T-cell (primary cell): ENCODE measurements at regions not wholly inside any gene's neighbourhood (a gene's known extent, or its start where the extent isn't known, plus 50 kb on each side); places are given as distances from the start of the nearest gene placed in this dataset.

Experiments
- ATAC-seq, 4 experiments: fragments of 200-7000 bp in 3 of 4; fragments of 150-1000 bp in 1 of 4; cut with Tn5 transposase; replicated peaks in 1 of 4; 1 replicate in 3 of 4; 2 replicates in 1 of 4; pipeline ENCODE4 v1.10.0; 2021; ENCODE audit warnings: moderate library complexity in 3 of 4, mild to moderate bottlenecking in 2 of 4, moderate number of reproducible peaks in 1 of 4
- CTCF ChIA-PET, 2 donors: fragments of 300-600 bp; sonication (Branson Sonifier 250); formaldehyde crosslinking; loops; one replicate each; lab custom pipeline; 2022; ENCODE audit warnings: antibody characterized with exemption in 2 of 2; lab: Charles Lee
- POLR2A ChIA-PET, 2 donors: fragments of 300-600 bp; sonication (Branson Sonifier 250); formaldehyde crosslinking; loops; one replicate each; lab custom pipeline; 2022; ENCODE audit warnings: antibody characterized with exemption in 2 of 2; lab: Charles Lee
- DNase-seq, 35 experiments: peaks; one replicate each; pipeline versions ENCODE4 v3.0.0 to v3.0.0-alpha.2; 2013 to 2023
- H3K27ac ChIP-seq: one replicate; pipeline ENCODE4 v1.5.1; 2013; ENCODE audit warnings: low read length
- H3K27me3 ChIP-seq, 2 experiments: replicated peaks in 1 of 2; 1 replicate in 1 of 2; 2 replicates in 1 of 2; pipeline versions ENCODE4 v1.6.1 to v1.7.0; 2013; ENCODE audit warnings: low read length in 1 of 2, mixed read lengths in 1 of 2; ENCODE audit not compliant: control insufficient read depth in 2 of 2, insufficient read depth in 2 of 2; ENCODE audit errors: extremely low read depth in 1 of 2
- H3K36me3 ChIP-seq, 2 donors: 1 replicate in 1 of 2; 2 replicates in 1 of 2; pipeline versions ENCODE4 v1.6.1 to v1.7.0; 2013; ENCODE audit warnings: low read length in 1 of 2; ENCODE audit not compliant: control insufficient read depth in 2 of 2, insufficient read depth in 1 of 2; ENCODE audit errors: extremely low read depth in 1 of 2
- H3K4me1 ChIP-seq, 2 experiments: 1 replicate in 1 of 2; 2 replicates in 1 of 2; pipeline versions ENCODE4 v1.6.1 to v1.7.0; 2013; ENCODE audit warnings: low read length in 2 of 2, mixed read lengths in 1 of 2; ENCODE audit not compliant: insufficient read depth in 2 of 2, control insufficient read depth in 1 of 2; ENCODE audit errors: extremely low read depth in 1 of 2
- H3K4me3 ChIP-seq, 2 donors: 1 replicate in 1 of 2; 2 replicates in 1 of 2; pipeline versions ENCODE4 v1.5.1 to v1.7.0; 2013; ENCODE audit warnings: mild to moderate bottlenecking in 2 of 2, low read length in 1 of 2, moderate library complexity in 1 of 2; ENCODE audit not compliant: control insufficient read depth in 1 of 2; ENCODE audit errors: extremely low read depth in 1 of 2
- H3K9me3 ChIP-seq: 2 replicates; pipeline ENCODE4 v1.7.0; 2013
- H3K27ac Mint-ChIP-seq, 2 donors: one replicate each; pipeline ENCODE4 v1.8.0; 2020 to 2021; ENCODE audit warnings: mild to moderate bottlenecking in 2 of 2, mixed read lengths in 2 of 2
- H3K27me3 Mint-ChIP-seq, 2 donors: one replicate each; pipeline ENCODE4 v1.8.0; 2021 to 2022; ENCODE audit warnings: mixed read lengths in 2 of 2
- H3K36me3 Mint-ChIP-seq: one replicate; pipeline ENCODE4 v1.8.0; 2021; ENCODE audit warnings: mixed read lengths
- H3K4me1 Mint-ChIP-seq, 3 donors: one replicate each; pipeline ENCODE4 v1.8.0; 2020 to 2022; ENCODE audit warnings: mixed read lengths in 3 of 3, mild to moderate bottlenecking in 1 of 3
- H3K4me3 Mint-ChIP-seq, 3 donors: one replicate each; pipeline ENCODE4 v1.8.0; 2020 to 2022; ENCODE audit warnings: mild to moderate bottlenecking in 3 of 3, mixed read lengths in 3 of 3, moderate library complexity in 3 of 3
- H3K9me3 Mint-ChIP-seq, 3 donors: one replicate each; pipeline ENCODE4 v1.8.0; 2020 to 2022; ENCODE audit warnings: mixed read lengths in 3 of 3
- WGBS: methylation state at CpG from one replicate; pipeline ENCODE4 v1.1.5; 2013; ENCODE audit warnings: missing lambda C conversion rate; ENCODE audit not compliant: insufficient coverage; 5-methylcytosine and 5-hydroxymethylcytosine counted together

- no peaks in the 10 kb centered on the region for H3K4me1 ChIP-seq
- no peak for ATAC-seq
- ChIA-PET CTCF (no interaction called here), POLR2A (no interaction called here)
- no peaks in the 10 kb centered on the region for H3K27me3 ChIP-seq
- no peaks in the 10 kb centered on the region for H3K36me3 ChIP-seq
- no peaks in the 10 kb centered on the region for H3K36me3 Mint-ChIP-seq
- no peak overlapping the region for H3K27ac ChIP-seq
- no peak overlapping the region for H3K27ac Mint-ChIP-seq
- peaks cover 0 to 7% (median 3%) of the 10 kb centered on the region in 3 donors for H3K9me3 Mint-ChIP-seq
- peaks cover 0 to 3% of the 10 kb centered on the region in 2 donors for H3K27me3 Mint-ChIP-seq
- H3K4me3 Mint-ChIP-seq, result no peak overlapping the region
- WGBS, result 100% methylated on average over 1 of the region's 2 CpGs
- H3K4me1 Mint-ChIP-seq, result no peaks in the 10 kb centered on the region
- H3K4me3 ChIP-seq, result no peak overlapping the region
- H3K9me3 ChIP-seq, result no peaks in the 10 kb centered on the region
- DNase-seq, result no peak
These were observed 287.1 kb downstream of the SQOR start for GRCh38 chr15:45921978-45922377.

- H3K36me3 ChIP-seq, result no peaks in the 10 kb centered on the region
- ChIA-PET POLR2A (interaction anchor here in 1 of 2 donors (0.6 kb wide), 1 partner anchor 1798 kb away, joined by 3 read pairs; no protein-coding TSS in a partner anchor), CTCF (interaction anchor here in 1 of 2 donors (0.5 kb wide), 1 partner anchor 112 kb away, joined by 3 read pairs; no protein-coding TSS in a partner anchor)
- no peak overlapping the region for H3K27ac ChIP-seq
- 100% methylated on average over 2 of the region's 5 CpGs for WGBS
- no peaks in the 10 kb centered on the region for H3K9me3 ChIP-seq
- peaks cover 0 to 7% of the 10 kb centered on the region in 2 donors for H3K27me3 Mint-ChIP-seq
- ATAC-seq (no peak), DNase-seq (no peak)
- H3K4me1 Mint-ChIP-seq, result no peaks in the 10 kb centered on the region
- H3K4me3 Mint-ChIP-seq, result no peak overlapping the region
- no peaks in the 10 kb centered on the region for H3K9me3 Mint-ChIP-seq
- no peak overlapping the region for H3K27ac Mint-ChIP-seq
- no peaks in the 10 kb centered on the region for H3K36me3 Mint-ChIP-seq
- H3K4me3 ChIP-seq, result no peak overlapping the region
- peaks cover 0 to 3% of the 10 kb centered on the region in 2 experiments for H3K27me3 ChIP-seq
- no peaks in the 10 kb centered on the region for H3K4me1 ChIP-seq
These were observed 306.5 kb downstream of the SQOR start for GRCh38 chr15:45941367-45941766.

- H3K27me3 ChIP-seq, result peaks cover 0 to 3% of the 10 kb centered on the region in 2 experiments
- Mint-ChIP-seq H3K27me3 (peaks cover 0 to 3% of the 10 kb centered on the region in 2 donors), H3K4me1 (no peaks in the 10 kb centered on the region), H3K4me3 (no peak overlapping the region), H3K9me3 (no peaks in the 10 kb centered on the region), H3K27ac (no peak overlapping the region), H3K36me3 (no peaks in the 10 kb centered on the region)
- CTCF ChIA-PET, result no interaction called here
- H3K4me3 ChIP-seq, result no peak overlapping the region
- WGBS, result 33% methylated on average over 1 of the region's 4 CpGs
- DNase-seq (no peak), ATAC-seq (no peak)
- no peak overlapping the region for H3K27ac ChIP-seq
- POLR2A ChIA-PET, result no interaction called here
- no peaks in the 10 kb centered on the region for H3K36me3 ChIP-seq
- no peaks in the 10 kb centered on the region for H3K4me1 ChIP-seq
- H3K9me3 ChIP-seq, result no peaks in the 10 kb centered on the region
These were observed 308.4 kb downstream of the SQOR start for GRCh38 chr15:45943240-45943639.

GRCh38 chr15:45946111-45946510, 311.3 kb downstream of the SQOR start:
- CTCF ChIA-PET, result no interaction called here
- no peaks in the 10 kb centered on the region for H3K9me3 ChIP-seq

GRCh38 chr15:45948181-45948621, 313.4 kb downstream of the SQOR start:
- Histone ChIP-seq H3K4me1 (no peaks in the 10 kb centered on the region), H3K27ac (no peak overlapping the region), H3K27me3 (no peaks in the 10 kb centered on the region), H3K9me3 (no peaks in the 10 kb centered on the region), H3K4me3 (no peak overlapping the region), H3K36me3 (no peaks in the 10 kb centered on the region)
- Mint-ChIP-seq H3K9me3 (peaks cover 3 to 7% (median 5%) of the 10 kb centered on the region in 3 donors), H3K27me3 (peaks cover 1 to 3% of the 10 kb centered on the region in 2 donors), H3K4me3 (no peak overlapping the region), H3K27ac (no peak overlapping the region), H3K4me1 (no peaks in the 10 kb centered on the region), H3K36me3 (no peaks in the 10 kb centered on the region)
- WGBS, result no CpG with 5 or more reads among the region's 3 CpGs
- ATAC-seq, result no peak
- ChIA-PET POLR2A (no interaction called here), CTCF (no interaction called here)
- DNase-seq, result no peak

More at GRCh38 chr15:45946111-45946510, 311.3 kb downstream of the SQOR start:
- peaks cover 1 to 3% of the 10 kb centered on the region in 2 donors for H3K27me3 Mint-ChIP-seq
- no peaks in the 10 kb centered on the region for H3K36me3 Mint-ChIP-seq
- no peak overlapping the region for H3K27ac Mint-ChIP-seq
- H3K4me1 ChIP-seq, result no peaks in the 10 kb centered on the region
- no peak overlapping the region for H3K4me3 Mint-ChIP-seq
- no peaks in the 10 kb centered on the region for H3K4me1 Mint-ChIP-seq
- H3K4me3 ChIP-seq, result no peak overlapping the region
- DNase-seq (no peak), ATAC-seq (no peak)
- no peaks in the 10 kb centered on the region for H3K36me3 ChIP-seq
- POLR2A ChIA-PET, result no interaction called here
- no peak overlapping the region for H3K27ac ChIP-seq
- no peaks in the 10 kb centered on the region for H3K27me3 ChIP-seq
- H3K9me3 Mint-ChIP-seq, result peaks cover 3 to 7% (median 5%) of the 10 kb centered on the region in 3 donors

GRCh38 chr15:45958924-45959323, 324.1 kb downstream of the SQOR start:
- Mint-ChIP-seq H3K27me3 (peaks cover 1 to 10% of the 10 kb centered on the region in 2 donors), H3K4me3 (no peak overlapping the region), H3K4me1 (no peaks in the 10 kb centered on the region), H3K36me3 (no peaks in the 10 kb centered on the region), H3K27ac (no peak overlapping the region), H3K9me3 (peaks cover 6 to 49% (median 17%) of the 10 kb centered on the region in 3 donors)
- no peaks in the 10 kb centered on the region for H3K27me3 ChIP-seq
- H3K36me3 ChIP-seq, result no peaks in the 10 kb centered on the region
- CTCF ChIA-PET, result no interaction called here
- no peaks in the 10 kb centered on the region for H3K4me1 ChIP-seq
- no peaks in the 10 kb centered on the region for H3K9me3 ChIP-seq
- ATAC-seq, result no peak
- H3K27ac ChIP-seq, result no peak overlapping the region
- no peak overlapping the region for H3K4me3 ChIP-seq
- POLR2A ChIA-PET, result no interaction called here
- no CpG with 5 or more reads among the region's 3 CpGs for WGBS
- DNase-seq, result no peak

- no peak for ATAC-seq
- Mint-ChIP-seq H3K36me3 (no peaks in the 10 kb centered on the region), H3K4me3 (no peak overlapping the region), H3K27ac (no peak overlapping the region), H3K9me3 (peaks cover 6 to 36% (median 19%) of the 10 kb centered on the region in 3 donors), H3K27me3 (peaks cover 1 to 10% of the 10 kb centered on the region in 2 donors), H3K4me1 (no peaks in the 10 kb centered on the region)
- DNase-seq, result no peak
- no peaks in the 10 kb centered on the region for H3K9me3 ChIP-seq
- POLR2A ChIA-PET, result no interaction called here
- no peaks in the 10 kb centered on the region for H3K27me3 ChIP-seq
- no peaks in the 10 kb centered on the region for H3K36me3 ChIP-seq
- no peak overlapping the region for H3K4me3 ChIP-seq
- WGBS, result no CpG with 5 or more reads among the region's 3 CpGs
- CTCF ChIA-PET, result no interaction called here
- H3K4me1 ChIP-seq, result no peaks in the 10 kb centered on the region
- no peak overlapping the region for H3K27ac ChIP-seq
These were observed 327.9 kb downstream of the SQOR start for GRCh38 chr15:45962733-45963132.
